ENCODE measurements at regions not wholly inside any gene's neighbourhood (a gene's known extent, or its start where the extent isn't known, plus 50 kb on each side); places are given as distances from the start of the nearest gene placed in this dataset.

DNA sequence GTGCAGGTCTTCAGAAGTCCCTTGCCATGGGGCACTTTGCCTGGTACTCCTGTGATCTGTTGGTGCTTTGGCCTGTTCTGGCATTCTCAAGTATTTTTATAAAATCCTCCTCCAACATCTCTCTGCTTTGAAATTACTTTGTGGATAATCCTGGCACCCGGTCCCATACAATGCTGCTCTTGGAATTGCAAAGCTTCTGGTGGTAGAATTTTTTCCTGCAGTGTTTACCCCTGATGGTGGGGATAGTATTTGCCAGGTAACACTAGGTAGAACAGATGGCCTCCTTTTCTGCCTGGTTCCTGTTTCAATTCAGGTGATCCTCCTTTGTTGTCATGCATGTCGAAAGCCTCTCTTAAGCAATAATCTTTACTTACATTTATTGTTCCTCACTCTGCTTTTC, 109.8 kb upstream of the ATP10B start:
- ATAC-seq (no peak), DNase-seq (no peak)
- H3K27me3 Mint-ChIP-seq = no peaks in the 10 kb centered on the region
- no peak overlapping the region for H3K4me3 Mint-ChIP-seq
- H3K27ac Mint-ChIP-seq = no peak overlapping the region
- H3K9me3 Mint-ChIP-seq = no peaks in the 10 kb centered on the region
- H3K4me1 Mint-ChIP-seq = no peaks in the 10 kb centered on the region

DNA sequence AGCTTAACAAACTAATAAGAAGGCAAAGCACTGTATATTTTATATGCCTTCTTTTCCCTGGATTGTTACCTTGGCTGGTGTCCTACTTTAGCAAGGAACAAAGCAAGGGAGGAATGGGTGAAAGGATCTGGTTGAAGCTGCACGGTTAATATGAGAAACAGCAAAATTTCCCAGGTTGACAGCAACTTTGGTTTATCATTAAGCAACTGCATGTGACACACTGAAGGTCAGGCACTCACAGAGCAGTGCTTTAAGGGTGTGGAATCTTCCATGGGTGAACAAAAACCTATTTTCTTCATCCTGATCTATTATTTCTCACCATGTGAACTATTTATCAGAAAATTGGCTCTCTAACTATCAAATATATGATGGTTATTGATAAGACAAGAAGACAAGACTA, 109.0 kb upstream of the ATP10B start:
- no peak for DNase-seq
- no peak overlapping the region for H3K27ac Mint-ChIP-seq
- no peaks in the 10 kb centered on the region for H3K27me3 Mint-ChIP-seq
- ATAC-seq = no peak
- H3K4me3 Mint-ChIP-seq = no peak overlapping the region
- no peaks in the 10 kb centered on the region for H3K9me3 Mint-ChIP-seq
- H3K4me1 Mint-ChIP-seq = no peaks in the 10 kb centered on the region

GRCh38 chr5:160960592-160960991, 108.6 kb upstream of the ATP10B start:
- no peak overlapping the region for H3K27ac Mint-ChIP-seq
- DNase-seq (no peak), ATAC-seq (no peak)
- no peaks in the 10 kb centered on the region for H3K27me3 Mint-ChIP-seq
- H3K4me3 Mint-ChIP-seq = no peak overlapping the region
- H3K9me3 Mint-ChIP-seq = no peaks in the 10 kb centered on the region
- H3K4me1 Mint-ChIP-seq = no peaks in the 10 kb centered on the region

GRCh38 chr5:160959804-160960203, 107.8 kb upstream of the ATP10B start:
- DNase-seq (no peak), ATAC-seq (no peak)
- no peak overlapping the region for H3K4me3 Mint-ChIP-seq
- no peak overlapping the region for H3K27ac Mint-ChIP-seq
- no peaks in the 10 kb centered on the region for H3K4me1 Mint-ChIP-seq
- H3K9me3 Mint-ChIP-seq = no peaks in the 10 kb centered on the region
- H3K27me3 Mint-ChIP-seq = no peaks in the 10 kb centered on the region

DNA sequence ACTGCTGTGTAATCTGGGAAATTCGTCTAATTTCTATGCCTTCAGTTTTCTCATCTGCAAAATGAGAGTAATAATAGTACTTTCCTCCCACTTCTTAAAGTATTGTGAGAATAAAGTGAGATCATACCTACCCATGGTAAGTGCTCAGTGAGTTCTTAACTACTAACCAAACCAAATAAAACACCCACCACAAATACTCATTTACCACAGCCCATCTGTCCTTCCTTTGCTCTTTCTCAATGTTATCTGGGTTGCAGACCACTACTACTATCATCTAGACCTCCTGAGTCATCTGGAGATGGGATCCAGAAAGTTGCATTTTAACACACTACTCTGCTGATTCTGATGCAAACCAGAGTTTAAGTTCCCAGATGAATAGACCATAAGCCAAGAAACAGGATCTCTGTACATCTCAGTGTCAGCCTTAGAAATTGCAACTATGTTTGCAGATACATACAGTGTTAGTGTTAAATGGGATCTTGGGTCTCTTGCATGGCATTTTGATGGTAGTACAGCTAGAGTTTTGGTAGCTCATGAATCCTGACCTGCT, 105.4 kb upstream of the ATP10B start:
- no peaks in the 10 kb centered on the region for H3K9me3 Mint-ChIP-seq
- no peaks in the 10 kb centered on the region for H3K27me3 Mint-ChIP-seq
- no peak for ATAC-seq
- no peak overlapping the region for H3K27ac Mint-ChIP-seq
- no peak for DNase-seq
- H3K4me1 Mint-ChIP-seq = no peaks in the 10 kb centered on the region
- no peak overlapping the region for H3K4me3 Mint-ChIP-seq

DNA sequence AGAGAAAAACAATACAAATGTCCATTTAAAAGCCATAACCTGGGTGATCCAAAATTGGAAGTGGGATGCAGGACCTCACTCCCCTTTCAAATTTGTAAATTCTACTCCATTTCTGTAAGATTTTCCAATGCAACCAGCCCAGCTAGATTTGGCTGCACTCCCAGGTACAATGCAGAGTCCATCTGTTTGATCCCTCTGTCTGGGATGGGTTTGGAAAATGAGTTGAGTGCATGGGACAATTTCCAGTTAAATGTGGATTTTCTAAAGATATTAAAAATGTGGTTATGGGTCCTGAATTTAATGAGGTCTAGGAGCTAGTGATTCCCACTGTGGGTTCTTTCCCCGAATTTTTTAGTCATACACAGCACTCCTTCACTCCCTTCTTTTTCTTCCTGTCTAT, 104.0 kb upstream of the ATP10B start:
- Mint-ChIP-seq H3K4me1 (no peaks in the 10 kb centered on the region), H3K27ac (no peak overlapping the region), H3K27me3 (no peaks in the 10 kb centered on the region), H3K9me3 (no peaks in the 10 kb centered on the region), H3K4me3 (no peak overlapping the region)
- ATAC-seq = no peak
- no peak for DNase-seq

GRCh38 chr5:160950311-160950710, 98.3 kb upstream of the ATP10B start:
- ATAC-seq = no peak
- no peaks in the 10 kb centered on the region for H3K27me3 Mint-ChIP-seq
- no peak overlapping the region for H3K4me3 Mint-ChIP-seq
- H3K27ac Mint-ChIP-seq = no peak overlapping the region
- H3K9me3 Mint-ChIP-seq = no peaks in the 10 kb centered on the region
- DNase-seq = no peak
- H3K4me1 Mint-ChIP-seq = no peaks in the 10 kb centered on the region

GRCh38 chr5:160940725-160941124, 88.7 kb upstream of the ATP10B start:
- no peak for ATAC-seq
- Mint-ChIP-seq H3K4me1 (no peaks in the 10 kb centered on the region), H3K27ac (no peak overlapping the region), H3K4me3 (no peak overlapping the region), H3K27me3 (no peaks in the 10 kb centered on the region), H3K9me3 (no peaks in the 10 kb centered on the region)
- no peak for DNase-seq

- DNase-seq (no peak), ATAC-seq (no peak)
- Mint-ChIP-seq H3K27ac (no peak overlapping the region), H3K4me3 (no peak overlapping the region), H3K4me1 (no peaks in the 10 kb centered on the region), H3K27me3 (no peaks in the 10 kb centered on the region), H3K9me3 (peaks cover 0 to 7% of the 10 kb centered on the region in 2 donors)
Measured at GRCh38 chr5:160938532-160938931, 86.5 kb upstream of the ATP10B start.

DNA sequence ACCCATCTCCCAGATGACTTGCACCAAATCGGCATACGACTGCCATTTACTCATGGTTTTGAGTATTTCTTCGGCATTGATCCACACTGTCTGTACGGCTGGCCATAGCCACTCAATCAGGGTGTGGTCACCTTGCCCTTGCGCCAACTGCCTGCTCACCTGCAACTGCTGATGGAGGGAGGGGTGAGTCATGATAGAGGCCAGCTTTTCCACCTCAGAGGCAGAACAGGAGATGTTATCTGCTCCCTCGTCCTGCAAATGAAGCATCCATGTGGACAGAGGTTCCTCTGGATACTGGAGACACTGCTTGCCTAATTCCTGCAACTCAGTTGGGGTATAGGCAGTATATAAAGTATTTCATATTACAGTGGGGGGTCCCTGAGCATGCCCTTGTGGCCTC, 85.6 kb upstream of the ATP10B start:
- Mint-ChIP-seq H3K27ac (no peak overlapping the region), H3K9me3 (peaks cover 0 to 7% of the 10 kb centered on the region in 2 donors), H3K4me3 (no peak overlapping the region), H3K27me3 (no peaks in the 10 kb centered on the region), H3K4me1 (no peaks in the 10 kb centered on the region)
- DNase-seq (no peak), ATAC-seq (no peak)

DNA sequence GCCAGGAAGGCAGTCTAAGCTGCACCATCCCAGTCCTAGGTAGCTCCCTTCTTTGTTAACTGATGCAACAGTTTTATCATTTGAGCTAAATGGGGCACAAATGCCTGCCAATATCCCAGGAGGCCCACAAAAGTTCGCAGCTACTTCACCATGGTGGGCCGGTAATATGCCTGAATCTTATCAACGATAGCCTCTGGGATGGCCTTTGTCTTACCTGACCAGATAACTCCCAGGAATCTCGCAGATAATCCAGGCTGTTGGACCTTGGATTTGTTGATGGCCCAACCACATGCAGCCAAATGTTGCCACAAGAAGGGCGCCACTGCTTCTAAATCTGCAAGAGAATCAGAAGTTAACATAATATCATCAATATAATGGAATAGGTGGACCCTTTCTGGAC, 83.8 kb upstream of the ATP10B start:
- Mint-ChIP-seq H3K9me3 (peaks cover 0 to 7% of the 10 kb centered on the region in 2 donors), H3K4me1 (no peaks in the 10 kb centered on the region), H3K4me3 (no peak overlapping the region), H3K27ac (no peak overlapping the region), H3K27me3 (no peaks in the 10 kb centered on the region)
- DNase-seq = no peak
- ATAC-seq = no peak

DNA sequence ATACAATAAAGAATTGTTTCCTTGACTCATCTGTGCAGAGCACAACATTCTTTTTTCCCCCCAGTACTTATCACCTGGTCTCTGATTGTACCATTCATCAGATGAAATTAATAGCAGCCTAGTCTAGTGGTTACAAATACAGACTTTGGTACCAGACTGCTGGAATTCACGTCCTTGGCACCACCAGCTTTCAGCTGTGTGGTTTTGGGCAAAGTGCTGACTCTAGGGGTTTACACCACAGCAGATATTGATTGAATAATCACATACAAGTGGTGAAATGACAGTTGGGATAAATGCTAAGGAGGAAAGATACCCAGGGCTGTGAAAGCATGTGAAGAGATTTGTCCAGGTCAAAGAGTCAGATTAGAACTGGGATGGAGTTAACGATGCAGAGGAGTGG, 79.3 kb upstream of the ATP10B start:
- Mint-ChIP-seq H3K4me3 (no peak overlapping the region), H3K27ac (no peak overlapping the region), H3K9me3 (peaks cover 0 to 7% of the 10 kb centered on the region in 2 donors), H3K27me3 (no peaks in the 10 kb centered on the region), H3K4me1 (no peaks in the 10 kb centered on the region)
- no peak for ATAC-seq
- DNase-seq = no peak

DNA sequence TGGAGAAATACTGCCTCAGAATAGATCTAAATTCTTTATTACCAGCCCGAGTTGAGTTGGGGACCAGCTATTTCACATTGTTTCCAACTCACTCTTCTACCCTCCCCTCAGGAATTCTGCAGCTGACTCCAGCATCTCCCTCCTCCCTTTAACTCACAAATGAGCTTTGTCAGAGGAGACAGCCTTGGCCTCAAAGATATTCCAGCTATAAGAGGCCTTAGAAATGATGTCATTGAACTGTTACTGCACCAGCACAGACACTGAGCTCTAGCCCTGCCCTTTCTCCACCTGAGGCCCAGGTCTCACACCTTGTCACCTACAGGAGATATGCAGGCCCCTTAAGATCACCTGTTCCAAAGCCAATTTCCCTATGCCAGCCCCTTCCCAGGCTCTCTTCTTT, 78.4 kb upstream of the ATP10B start:
- no peaks in the 10 kb centered on the region for H3K27me3 Mint-ChIP-seq
- no peak for DNase-seq
- no peak overlapping the region for H3K4me3 Mint-ChIP-seq
- H3K4me1 Mint-ChIP-seq = no peaks in the 10 kb centered on the region
- no peak for ATAC-seq
- H3K9me3 Mint-ChIP-seq = peaks cover 0 to 7% of the 10 kb centered on the region in 2 donors
- H3K27ac Mint-ChIP-seq = no peak overlapping the region

DNA sequence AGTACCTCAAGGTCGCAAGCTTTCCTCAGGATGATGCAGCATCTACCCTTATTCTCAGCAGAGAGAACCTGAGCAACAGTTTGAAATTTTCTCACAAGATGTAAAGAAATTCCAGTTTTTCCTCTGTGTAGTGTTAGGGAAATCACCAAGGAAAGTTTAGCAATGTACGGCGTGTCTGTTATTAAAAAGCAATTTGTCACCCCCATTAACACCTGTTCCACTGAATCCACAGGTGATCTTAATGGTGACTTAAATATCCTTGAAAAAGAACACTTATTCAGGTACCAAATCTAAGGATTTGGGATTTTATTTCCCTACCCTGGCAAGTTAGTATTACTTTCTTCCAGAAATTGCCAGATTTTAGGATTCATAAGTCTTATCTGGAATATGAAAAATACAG, 77.9 kb upstream of the ATP10B start:
- Mint-ChIP-seq H3K4me1 (no peaks in the 10 kb centered on the region), H3K4me3 (no peak overlapping the region), H3K9me3 (peaks cover 0 to 7% of the 10 kb centered on the region in 2 donors), H3K27me3 (no peaks in the 10 kb centered on the region), H3K27ac (no peak overlapping the region)
- ATAC-seq = no peak
- no peak for DNase-seq

DNA sequence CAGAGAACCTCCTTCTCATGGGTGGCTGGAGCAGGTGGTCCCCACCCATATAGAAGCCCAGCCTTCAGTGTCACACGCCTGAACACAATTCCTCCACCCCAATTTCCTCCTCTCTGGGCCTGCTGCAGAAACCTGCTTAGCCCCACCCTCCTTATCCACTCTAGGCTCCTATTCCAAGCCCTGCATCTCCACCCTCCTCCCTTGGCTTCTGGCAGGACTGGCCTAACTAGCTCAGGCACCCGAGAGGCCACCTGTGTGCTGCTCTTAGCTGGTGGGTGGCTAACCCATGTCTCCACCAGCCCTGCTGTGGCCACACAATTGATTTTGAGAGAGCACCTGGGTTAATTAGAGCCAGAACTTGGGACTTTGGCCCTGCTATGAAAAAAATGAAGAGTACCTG, 77.3 kb upstream of the ATP10B start:
- ATAC-seq = no peak
- no peaks in the 10 kb centered on the region for H3K4me1 Mint-ChIP-seq
- no peak for DNase-seq
- H3K9me3 Mint-ChIP-seq = peaks cover 0 to 1% of the 10 kb centered on the region in 2 donors
- H3K27ac Mint-ChIP-seq = no peak overlapping the region
- no peak overlapping the region for H3K4me3 Mint-ChIP-seq
- H3K27me3 Mint-ChIP-seq = no peaks in the 10 kb centered on the region

GRCh38 chr5:160926428-160926827, 74.4 kb upstream of the ATP10B start:
- H3K4me3 Mint-ChIP-seq = no peak overlapping the region

DNA sequence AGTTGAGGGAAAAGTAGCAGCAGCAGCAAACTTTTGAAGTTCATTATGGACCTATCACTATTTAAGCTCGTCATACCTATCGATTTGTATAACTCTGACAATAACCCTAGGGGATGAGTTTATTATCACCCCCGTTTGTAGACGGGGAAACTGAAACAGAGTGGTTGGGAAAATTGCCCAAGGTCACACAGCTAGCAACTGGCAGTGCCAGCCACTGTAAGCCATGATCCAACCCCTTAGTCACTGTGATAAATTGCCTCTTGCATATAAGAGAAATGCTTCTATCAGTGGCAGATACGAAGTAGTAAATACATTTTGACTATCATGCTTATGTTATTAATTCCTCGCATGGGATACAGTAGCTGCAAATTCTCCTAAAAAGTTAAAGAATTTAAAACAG, 73.3 kb upstream of the ATP10B start:
- Mint-ChIP-seq H3K27me3 (no peaks in the 10 kb centered on the region), H3K4me1 (no peaks in the 10 kb centered on the region), H3K27ac (no peak overlapping the region), H3K4me3 (no peak overlapping the region), H3K9me3 (no peaks in the 10 kb centered on the region)
- ATAC-seq = no peak
- no peak for DNase-seq

More at GRCh38 chr5:160926428-160926827, 74.4 kb upstream of the ATP10B start:
- H3K4me1 Mint-ChIP-seq = no peaks in the 10 kb centered on the region
- DNase-seq (no peak), ATAC-seq (no peak)
- H3K9me3 Mint-ChIP-seq = no peaks in the 10 kb centered on the region
- no peak overlapping the region for H3K27ac Mint-ChIP-seq
- no peaks in the 10 kb centered on the region for H3K27me3 Mint-ChIP-seq

All from stimulated activated naive CD8-positive, alpha-beta T cell treated with anti-CD3 and anti-CD28 coated beads, Interleukin-15, amount 100 ng/mL, for 72 hours (primary cell).